GM12878 (cell line): ENCODE measurements at regions not wholly inside any gene's neighbourhood (a gene's known extent, or its start where the extent isn't known, plus 50 kb on each side); places are given as distances from the start of the nearest gene placed in this dataset.

Source experiments
- ATAC-seq: fragments of 200-7000 bp; cut with Tn5 transposase; 3 replicates; pipeline ENCODE4 v1.9.1; 2020; ENCODE audit warnings: mild to moderate bottlenecking, moderate library complexity
- BruUV-seq: library from RNA; stranded (reverse); fragments of 400-500 nt; replicated peaks from 2 replicates; lab custom pipeline; 2021; lab: Mats Ljungman, UMichigan
- CTCF ChIA-PET: fragments of 300-600 bp; sonication (Branson Sonifier 250); formaldehyde crosslinking; extraction: SDS; loops from one replicate; lab custom pipeline; 2021; ENCODE audit warnings: inconsistent platforms; lab: Yijun Ruan, JAX
- POLR2A ChIA-PET: fragments of 350-600 bp; formaldehyde crosslinking; extraction: SDS; loops from one replicate; lab custom pipeline; 2021; ENCODE audit warnings: inconsistent platforms; lab: Charles Lee
- RAD21 ChIA-PET: fragments of 300-600 bp; sonication (Branson Sonifier 250); formaldehyde crosslinking; loops from one replicate; lab custom pipeline; 2023; ENCODE audit warnings: antibody characterized with exemption; ENCODE audit not compliant: unreplicated experiment; lab: Charles Lee
- SMC1A ChIA-PET: fragments of 300-600 bp; sonication (Branson Sonifier 250); formaldehyde crosslinking; loops from one replicate; lab custom pipeline; 2023; ENCODE audit not compliant: unreplicated experiment, uncharacterized antibody; lab: Charles Lee
- DNase-seq: peaks from one replicate; pipeline ENCODE4 v3.0.0-alpha.2; 2011; ENCODE audit warnings: low read depth, low spot score
- FAIRE-seq: peaks from 3 replicates; lab custom pipeline; 2011; peaks lifted over from hg19 to GRCh38; lab: Jason Lieb, UNC
- H2AFZ ChIP-seq: 2 replicates; pipeline ENCODE4 v1.6.0; 2011; ENCODE audit warnings: low read depth, low read length, control low read depth; ENCODE audit not compliant: control insufficient read depth
- H3K27ac ChIP-seq: 2 replicates; pipeline ENCODE4 v1.5.1; 2011; ENCODE audit warnings: control low read depth; ENCODE audit not compliant: control insufficient read depth, insufficient read depth
- H3K27me3 ChIP-seq, 2 experiments: replicated peaks in 1 of 2; 2 replicates each; pipeline versions ENCODE4 v1.6.0 to v1.6.1; 2011; ENCODE audit warnings: low read length in 1 of 2; ENCODE audit not compliant: control insufficient read depth in 2 of 2, insufficient read depth in 2 of 2
- H3K36me3 ChIP-seq, 2 experiments: 2 replicates each; pipeline ENCODE4 v1.5.1; 2011; ENCODE audit warnings: low read length in 1 of 2; ENCODE audit not compliant: control insufficient read depth in 2 of 2, insufficient read depth in 2 of 2
- H3K4me1 ChIP-seq: 2 replicates; pipeline ENCODE4 v1.6.1; 2011; ENCODE audit warnings: mild to moderate bottlenecking, low read length, moderate library complexity, mixed read lengths; ENCODE audit not compliant: control insufficient read depth, insufficient read depth
- H3K4me2 ChIP-seq: 2 replicates; pipeline ENCODE4 v1.6.0; 2011; ENCODE audit warnings: control low read depth; ENCODE audit not compliant: control insufficient read depth, insufficient read depth
- H3K4me3 ChIP-seq: fragments of 200-600 bp; sonication (generic); 2 replicates; pipeline ENCODE4 v1.5.1; 2016
- H3K79me2 ChIP-seq: 2 replicates; pipeline ENCODE4 v1.6.0; 2011; ENCODE audit warnings: low read length; ENCODE audit not compliant: control insufficient read depth, insufficient read depth
- H3K9ac ChIP-seq: 2 replicates; pipeline ENCODE4 v1.8.0; 2011; ENCODE audit warnings: low read length, control low read depth, mixed read lengths; ENCODE audit not compliant: control insufficient read depth, insufficient read depth
- H3K9me3 ChIP-seq: replicated peaks from 3 replicates; pipeline ENCODE4 v1.5.1; 2011; ENCODE audit warnings: mild to moderate bottlenecking, low read length; ENCODE audit not compliant: control insufficient read depth, insufficient read depth
- H4K20me1 ChIP-seq: 2 replicates; pipeline ENCODE4 v1.6.0; 2011; ENCODE audit not compliant: control insufficient read depth, insufficient read depth
- CREM ChIP-seq: IDR thresholded peaks from 2 replicates; pipeline ENCODE4 v1.6.1; 2014; ENCODE audit warnings: antibody characterized with exemption, low read depth
- HDAC6 ChIP-seq: fragments of 200-600 bp; sonication (generic); IDR thresholded peaks from one replicate; pipeline ENCODE4 v1.8.0; 2017; ENCODE audit warnings: antibody characterized with exemption; ENCODE audit not compliant: unreplicated experiment
- MEF2B ChIP-seq: fragments of 450-650 bp; IDR thresholded peaks from 2 replicates; pipeline ENCODE4 v1.6.1; 2018; ENCODE audit warnings: mild to moderate bottlenecking, moderate library complexity; ENCODE audit not compliant: partially characterized antibody, poor library complexity, severe bottlenecking
- MXI1 ChIP-seq: fragments of 150-350 bp; IDR thresholded peaks from 2 replicates; pipeline ENCODE4 v1.6.1; 2011; ENCODE audit warnings: low read depth, mild to moderate bottlenecking, inconsistent platforms, low read length, improper control_type of control experiment
- WGBS: methylation state at CpG from one replicate; pipeline ENCODE4 v1.1.6; 2016; ENCODE audit warnings: low lambda C conversion rate; ENCODE audit not compliant: insufficient replicate concordance, insufficient coverage; ENCODE audit errors: missing lambda C conversion rate; 5-methylcytosine and 5-hydroxymethylcytosine counted together
- in situ Hi-C: fragments of 300-500 bp; cut with MboI; formaldehyde crosslinking; loops from 9 replicates; pipeline ENCODE4 v1.14.3; 2018; ENCODE audit warnings: mixed read lengths
- intact Hi-C: fragments of 100-400 bp; cut with micrococcal nuclease; formaldehyde crosslinking; loops from one replicate; pipeline ENCODE4 v1.14.2; 2022; ENCODE audit not compliant: unreplicated experiment
- TF ChIP-seq, protein P1 (sequence below): fragments of 450-650 bp; IDR thresholded peaks from 2 replicates; pipeline ENCODE4 v1.6.1; 2017; ENCODE audit warnings: mild to moderate bottlenecking
- TF ChIP-seq, protein P2 (sequence below), 3 experiments: IDR thresholded peaks in 2 of 3; conservative IDR thresholded peaks in 1 of 3; 2 replicates each; pipeline ENCODE4 v1.5.1; 2011; ENCODE audit warnings: low read depth in 3 of 3, low read length in 3 of 3, mild to moderate bottlenecking in 3 of 3, control low read depth in 2 of 3, moderate library complexity in 2 of 3, inconsistent platforms in 1 of 3, mixed read lengths in 1 of 3; ENCODE audit not compliant: control insufficient read depth in 2 of 3, insufficient read depth in 1 of 3; ENCODE audit errors: extremely low read depth in 1 of 3
- TF ChIP-seq, protein P3 (sequence below): IDR thresholded peaks from 2 replicates; pipeline ENCODE4 v1.6.1; 2012; ENCODE audit warnings: low read depth, low read length, improper control_type of control experiment
- TF ChIP-seq, protein P4 (sequence below): fragments of 450-650 bp; formaldehyde crosslinking; IDR thresholded peaks from 2 replicates; pipeline ENCODE4 v1.5.0; 2022; ENCODE audit warnings: mild to moderate bottlenecking, missing genetic modification characterization
- TF ChIP-seq, protein P5 (sequence below): fragments of 450-650 bp; IDR thresholded peaks from 2 replicates; pipeline ENCODE4 v1.6.1; 2017; ENCODE audit warnings: antibody characterized with exemption, mild to moderate bottlenecking, moderate library complexity

DNA sequence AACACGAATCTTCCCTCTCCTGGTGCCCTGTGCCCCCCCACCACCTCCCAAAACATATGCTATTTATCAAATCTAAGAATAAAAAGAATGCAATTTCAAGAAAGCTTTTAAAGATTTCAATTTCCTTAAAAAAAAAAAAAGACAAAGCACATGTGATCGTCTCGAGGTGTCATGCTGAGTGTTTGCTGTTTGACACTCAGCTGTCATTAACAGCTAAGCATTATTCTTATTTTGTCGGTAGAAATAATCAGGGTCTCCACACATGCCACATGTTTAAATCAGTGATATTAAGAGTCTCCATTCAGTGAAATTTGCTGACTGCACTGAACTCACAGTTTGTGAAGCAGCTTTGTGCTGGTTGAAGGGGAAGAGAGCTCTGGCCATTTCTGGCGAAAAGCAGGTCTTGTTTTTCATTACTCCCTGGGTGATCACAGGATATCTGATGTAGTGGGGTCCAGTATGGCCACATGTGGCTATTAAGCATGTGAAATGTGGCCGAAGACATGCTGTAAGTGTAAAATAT lies 281.8 kb downstream of the SATB1 start (continued):
- TF ChIP-seq, protein P1, sequence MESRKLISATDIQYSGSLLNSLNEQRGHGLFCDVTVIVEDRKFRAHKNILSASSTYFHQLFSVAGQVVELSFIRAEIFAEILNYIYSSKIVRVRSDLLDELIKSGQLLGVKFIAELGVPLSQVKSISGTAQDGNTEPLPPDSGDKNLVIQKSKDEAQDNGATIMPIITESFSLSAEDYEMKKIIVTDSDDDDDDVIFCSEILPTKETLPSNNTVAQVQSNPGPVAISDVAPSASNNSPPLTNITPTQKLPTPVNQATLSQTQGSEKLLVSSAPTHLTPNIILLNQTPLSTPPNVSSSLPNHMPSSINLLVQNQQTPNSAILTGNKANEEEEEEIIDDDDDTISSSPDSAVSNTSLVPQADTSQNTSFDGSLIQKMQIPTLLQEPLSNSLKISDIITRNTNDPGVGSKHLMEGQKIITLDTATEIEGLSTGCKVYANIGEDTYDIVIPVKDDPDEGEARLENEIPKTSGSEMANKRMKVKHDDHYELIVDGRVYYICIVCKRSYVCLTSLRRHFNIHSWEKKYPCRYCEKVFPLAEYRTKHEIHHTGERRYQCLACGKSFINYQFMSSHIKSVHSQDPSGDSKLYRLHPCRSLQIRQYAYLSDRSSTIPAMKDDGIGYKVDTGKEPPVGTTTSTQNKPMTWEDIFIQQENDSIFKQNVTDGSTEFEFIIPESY = no peak
- TF ChIP-seq CREM = no peak
- no peak for TF ChIP-seq MXI1
- no peak for TF ChIP-seq HDAC6
- no peak for TF ChIP-seq MEF2B

DNA sequence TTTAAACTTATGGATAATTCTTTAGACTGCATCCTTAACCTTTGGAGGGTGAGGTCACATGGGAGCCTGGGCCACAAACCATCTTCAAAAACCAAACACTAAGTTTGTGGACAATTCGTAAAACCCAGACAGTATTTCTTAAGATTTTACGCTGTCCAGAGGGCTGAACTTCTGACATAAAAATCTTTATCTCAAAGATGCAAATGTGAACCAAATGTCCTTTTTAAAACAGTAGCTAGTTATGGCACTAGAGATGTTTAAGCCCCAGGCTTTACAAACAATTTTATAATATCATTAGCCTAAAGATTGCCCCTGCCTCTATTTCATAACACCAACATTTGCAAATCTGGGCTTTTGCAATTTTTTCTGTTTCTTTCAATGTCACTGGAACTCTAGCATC lies 287.2 kb downstream of the SATB1 start:
- CTCF ChIA-PET = interaction anchor here (1.5 to 2.5 kb wide), 2 partner anchors 9 to 23 kb away, joined by 3 to 7 read pairs; no protein-coding TSS in a partner anchor
- TF ChIP-seq, protein P2, sequence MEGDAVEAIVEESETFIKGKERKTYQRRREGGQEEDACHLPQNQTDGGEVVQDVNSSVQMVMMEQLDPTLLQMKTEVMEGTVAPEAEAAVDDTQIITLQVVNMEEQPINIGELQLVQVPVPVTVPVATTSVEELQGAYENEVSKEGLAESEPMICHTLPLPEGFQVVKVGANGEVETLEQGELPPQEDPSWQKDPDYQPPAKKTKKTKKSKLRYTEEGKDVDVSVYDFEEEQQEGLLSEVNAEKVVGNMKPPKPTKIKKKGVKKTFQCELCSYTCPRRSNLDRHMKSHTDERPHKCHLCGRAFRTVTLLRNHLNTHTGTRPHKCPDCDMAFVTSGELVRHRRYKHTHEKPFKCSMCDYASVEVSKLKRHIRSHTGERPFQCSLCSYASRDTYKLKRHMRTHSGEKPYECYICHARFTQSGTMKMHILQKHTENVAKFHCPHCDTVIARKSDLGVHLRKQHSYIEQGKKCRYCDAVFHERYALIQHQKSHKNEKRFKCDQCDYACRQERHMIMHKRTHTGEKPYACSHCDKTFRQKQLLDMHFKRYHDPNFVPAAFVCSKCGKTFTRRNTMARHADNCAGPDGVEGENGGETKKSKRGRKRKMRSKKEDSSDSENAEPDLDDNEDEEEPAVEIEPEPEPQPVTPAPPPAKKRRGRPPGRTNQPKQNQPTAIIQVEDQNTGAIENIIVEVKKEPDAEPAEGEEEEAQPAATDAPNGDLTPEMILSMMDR (IDR thresholded peaks at IDR 0.05 in 2 of 3, conservative IDR thresholded peaks at IDR 0.05 in 1 of 3; ENCODE audit: control insufficient read depth in 2 of 3, extremely low read depth in 1 of 3, insufficient read depth in 1 of 3, low read depth in 3 of 3, low read length in 3 of 3) = no peak
- TF ChIP-seq, protein P3, sequence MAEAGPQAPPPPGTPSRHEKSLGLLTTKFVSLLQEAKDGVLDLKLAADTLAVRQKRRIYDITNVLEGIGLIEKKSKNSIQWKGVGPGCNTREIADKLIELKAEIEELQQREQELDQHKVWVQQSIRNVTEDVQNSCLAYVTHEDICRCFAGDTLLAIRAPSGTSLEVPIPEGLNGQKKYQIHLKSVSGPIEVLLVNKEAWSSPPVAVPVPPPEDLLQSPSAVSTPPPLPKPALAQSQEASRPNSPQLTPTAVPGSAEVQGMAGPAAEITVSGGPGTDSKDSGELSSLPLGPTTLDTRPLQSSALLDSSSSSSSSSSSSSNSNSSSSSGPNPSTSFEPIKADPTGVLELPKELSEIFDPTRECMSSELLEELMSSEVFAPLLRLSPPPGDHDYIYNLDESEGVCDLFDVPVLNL = no peak
- TF ChIP-seq, protein P4, sequence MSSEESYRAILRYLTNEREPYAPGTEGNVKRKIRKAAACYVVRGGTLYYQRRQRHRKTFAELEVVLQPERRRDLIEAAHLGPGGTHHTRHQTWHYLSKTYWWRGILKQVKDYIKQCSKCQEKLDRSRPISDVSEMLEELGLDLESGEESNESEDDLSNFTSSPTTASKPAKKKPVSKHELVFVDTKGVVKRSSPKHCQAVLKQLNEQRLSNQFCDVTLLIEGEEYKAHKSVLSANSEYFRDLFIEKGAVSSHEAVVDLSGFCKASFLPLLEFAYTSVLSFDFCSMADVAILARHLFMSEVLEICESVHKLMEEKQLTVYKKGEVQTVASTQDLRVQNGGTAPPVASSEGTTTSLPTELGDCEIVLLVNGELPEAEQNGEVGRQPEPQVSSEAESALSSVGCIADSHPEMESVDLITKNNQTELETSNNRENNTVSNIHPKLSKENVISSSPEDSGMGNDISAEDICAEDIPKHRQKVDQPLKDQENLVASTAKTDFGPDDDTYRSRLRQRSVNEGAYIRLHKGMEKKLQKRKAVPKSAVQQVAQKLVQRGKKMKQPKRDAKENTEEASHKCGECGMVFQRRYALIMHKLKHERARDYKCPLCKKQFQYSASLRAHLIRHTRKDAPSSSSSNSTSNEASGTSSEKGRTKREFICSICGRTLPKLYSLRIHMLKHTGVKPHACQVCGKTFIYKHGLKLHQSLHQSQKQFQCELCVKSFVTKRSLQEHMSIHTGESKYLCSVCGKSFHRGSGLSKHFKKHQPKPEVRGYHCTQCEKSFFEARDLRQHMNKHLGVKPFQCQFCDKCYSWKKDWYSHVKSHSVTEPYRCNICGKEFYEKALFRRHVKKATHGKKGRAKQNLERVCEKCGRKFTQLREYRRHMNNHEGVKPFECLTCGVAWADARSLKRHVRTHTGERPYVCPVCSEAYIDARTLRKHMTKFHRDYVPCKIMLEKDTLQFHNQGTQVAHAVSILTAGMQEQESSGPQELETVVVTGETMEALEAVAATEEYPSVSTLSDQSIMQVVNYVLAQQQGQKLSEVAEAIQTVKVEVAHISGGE (CRISPR knock-in tag) = no peak
- TF ChIP-seq, protein P5, sequence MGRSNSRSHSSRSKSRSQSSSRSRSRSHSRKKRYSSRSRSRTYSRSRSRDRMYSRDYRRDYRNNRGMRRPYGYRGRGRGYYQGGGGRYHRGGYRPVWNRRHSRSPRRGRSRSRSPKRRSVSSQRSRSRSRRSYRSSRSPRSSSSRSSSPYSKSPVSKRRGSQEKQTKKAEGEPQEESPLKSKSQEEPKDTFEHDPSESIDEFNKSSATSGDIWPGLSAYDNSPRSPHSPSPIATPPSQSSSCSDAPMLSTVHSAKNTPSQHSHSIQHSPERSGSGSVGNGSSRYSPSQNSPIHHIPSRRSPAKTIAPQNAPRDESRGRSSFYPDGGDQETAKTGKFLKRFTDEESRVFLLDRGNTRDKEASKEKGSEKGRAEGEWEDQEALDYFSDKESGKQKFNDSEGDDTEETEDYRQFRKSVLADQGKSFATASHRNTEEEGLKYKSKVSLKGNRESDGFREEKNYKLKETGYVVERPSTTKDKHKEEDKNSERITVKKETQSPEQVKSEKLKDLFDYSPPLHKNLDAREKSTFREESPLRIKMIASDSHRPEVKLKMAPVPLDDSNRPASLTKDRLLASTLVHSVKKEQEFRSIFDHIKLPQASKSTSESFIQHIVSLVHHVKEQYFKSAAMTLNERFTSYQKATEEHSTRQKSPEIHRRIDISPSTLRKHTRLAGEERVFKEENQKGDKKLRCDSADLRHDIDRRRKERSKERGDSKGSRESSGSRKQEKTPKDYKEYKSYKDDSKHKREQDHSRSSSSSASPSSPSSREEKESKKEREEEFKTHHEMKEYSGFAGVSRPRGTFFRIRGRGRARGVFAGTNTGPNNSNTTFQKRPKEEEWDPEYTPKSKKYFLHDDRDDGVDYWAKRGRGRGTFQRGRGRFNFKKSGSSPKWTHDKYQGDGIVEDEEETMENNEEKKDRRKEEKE = no peak

More for the DNA sequence above, 287.2 kb downstream of the SATB1 start:
- Histone ChIP-seq H3K4me2 (no peak overlapping the region), H3K27me3 (no peaks in the 10 kb centered on the region), H3K79me2 (no peaks in the 10 kb centered on the region), H3K36me3 (no peaks in the 10 kb centered on the region), H3K4me3 (no peak overlapping the region), H3K27ac (no peak overlapping the region), H3K9me3 (no peaks in the 10 kb centered on the region), H4K20me1 (no peaks in the 10 kb centered on the region), H3K4me1 (no peaks in the 10 kb centered on the region), H3K9ac (no peak overlapping the region), H2AFZ (no peak overlapping the region)
- in situ Hi-C loops = no loop called here
- intact Hi-C loops = no loop called here
- ChIA-PET POLR2A (no interaction called here), SMC1A (interaction anchor here (0.9 to 1.8 kb wide), 2 partner anchors 8 kb away, joined by 3 read pairs; no protein-coding TSS in a partner anchor), RAD21 (no interaction called here)
- FAIRE-seq (no peak), DNase-seq (no peak), ATAC-seq (no peak)
- BruUV-seq = no TSS peak
- 30% methylated on average over 2 of the region's 2 CpGs for WGBS
